Glutamatergic neuron (in vitro differentiated cells): ENCODE measurements at regions not wholly inside any gene's neighbourhood (a gene's known extent, or its start where the extent isn't known, plus 50 kb on each side); places are given as distances from the start of the nearest gene placed in this dataset.

Source experiments
- DNase-seq: peaks from one replicate; pipeline ENCODE4 v3.0.0; 2022
- H3K27ac Mint-ChIP-seq: one replicate; pipeline ENCODE4 v1.8.0; 2020; ENCODE audit warnings: mild to moderate bottlenecking, mixed read lengths, inconsistent platforms; ENCODE audit not compliant: unreplicated experiment
- H3K27me3 Mint-ChIP-seq: one replicate; pipeline ENCODE4 v1.8.0; 2020; ENCODE audit warnings: mild to moderate bottlenecking, moderate library complexity, mixed read lengths, inconsistent platforms; ENCODE audit not compliant: unreplicated experiment
- H3K36me3 Mint-ChIP-seq: one replicate; pipeline ENCODE4 v1.8.0; 2020; ENCODE audit warnings: mild to moderate bottlenecking, mixed read lengths, inconsistent platforms; ENCODE audit not compliant: unreplicated experiment
- H3K4me1 Mint-ChIP-seq: one replicate; pipeline ENCODE4 v1.8.0; 2020; ENCODE audit warnings: mild to moderate bottlenecking, low read depth, mixed read lengths, inconsistent platforms; ENCODE audit not compliant: unreplicated experiment
- H3K4me3 Mint-ChIP-seq: one replicate; pipeline ENCODE4 v1.8.0; 2020; ENCODE audit warnings: mild to moderate bottlenecking, mixed read lengths, inconsistent platforms; ENCODE audit not compliant: unreplicated experiment
- H3K9me3 Mint-ChIP-seq: one replicate; pipeline ENCODE4 v1.8.0; 2020; ENCODE audit warnings: mild to moderate bottlenecking, moderate library complexity, mixed read lengths, inconsistent platforms; ENCODE audit not compliant: unreplicated experiment
- TF ChIP-seq, protein P1 (sequence below): fragments of 200-600 bp; sonication (generic); IDR thresholded peaks from one replicate; pipeline ENCODE4 v1.5.0; 2021; ENCODE audit not compliant: partially characterized antibody, unreplicated experiment

DNA sequence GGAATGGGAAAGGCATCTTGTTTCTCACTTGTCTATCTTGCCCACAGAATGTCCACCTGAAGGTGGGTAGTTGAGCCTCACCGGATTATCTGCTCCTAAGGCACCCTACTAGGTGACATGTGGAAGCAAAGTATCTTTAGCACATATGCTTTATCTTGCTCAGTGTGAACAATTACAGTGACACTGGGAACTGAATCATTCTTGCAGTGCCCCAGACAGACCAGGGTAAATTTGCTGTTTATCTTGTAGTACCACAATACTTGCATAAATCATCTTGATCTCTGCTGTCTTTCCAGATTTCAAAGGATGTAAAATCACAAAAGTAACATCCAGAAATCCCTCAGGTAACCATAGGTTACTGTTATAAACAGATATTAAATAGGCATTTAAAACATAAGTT is 930.0 kb upstream of the INTU start:
- Mint-ChIP-seq H3K36me3 (no peaks in the 10 kb centered on the region), H3K27ac (no peak overlapping the region), H3K4me3 (no peak overlapping the region), H3K9me3 (no peaks in the 10 kb centered on the region), H3K27me3 (no peaks in the 10 kb centered on the region), H3K4me1 (no peaks in the 10 kb centered on the region)
- no peak for DNase-seq
- TF ChIP-seq, protein P1, sequence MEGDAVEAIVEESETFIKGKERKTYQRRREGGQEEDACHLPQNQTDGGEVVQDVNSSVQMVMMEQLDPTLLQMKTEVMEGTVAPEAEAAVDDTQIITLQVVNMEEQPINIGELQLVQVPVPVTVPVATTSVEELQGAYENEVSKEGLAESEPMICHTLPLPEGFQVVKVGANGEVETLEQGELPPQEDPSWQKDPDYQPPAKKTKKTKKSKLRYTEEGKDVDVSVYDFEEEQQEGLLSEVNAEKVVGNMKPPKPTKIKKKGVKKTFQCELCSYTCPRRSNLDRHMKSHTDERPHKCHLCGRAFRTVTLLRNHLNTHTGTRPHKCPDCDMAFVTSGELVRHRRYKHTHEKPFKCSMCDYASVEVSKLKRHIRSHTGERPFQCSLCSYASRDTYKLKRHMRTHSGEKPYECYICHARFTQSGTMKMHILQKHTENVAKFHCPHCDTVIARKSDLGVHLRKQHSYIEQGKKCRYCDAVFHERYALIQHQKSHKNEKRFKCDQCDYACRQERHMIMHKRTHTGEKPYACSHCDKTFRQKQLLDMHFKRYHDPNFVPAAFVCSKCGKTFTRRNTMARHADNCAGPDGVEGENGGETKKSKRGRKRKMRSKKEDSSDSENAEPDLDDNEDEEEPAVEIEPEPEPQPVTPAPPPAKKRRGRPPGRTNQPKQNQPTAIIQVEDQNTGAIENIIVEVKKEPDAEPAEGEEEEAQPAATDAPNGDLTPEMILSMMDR: no peak

GRCh38 chr4:126705266-126705665 is 927.5 kb upstream of the INTU start:
- DNase-seq: no peak
- TF ChIP-seq, protein P1: no peak
- H3K4me3 Mint-ChIP-seq: no peak overlapping the region
- H3K27me3 Mint-ChIP-seq: no peaks in the 10 kb centered on the region
- H3K4me1 Mint-ChIP-seq: no peaks in the 10 kb centered on the region
- no peak overlapping the region for H3K27ac Mint-ChIP-seq
- H3K36me3 Mint-ChIP-seq: no peaks in the 10 kb centered on the region
- H3K9me3 Mint-ChIP-seq: no peaks in the 10 kb centered on the region

DNA sequence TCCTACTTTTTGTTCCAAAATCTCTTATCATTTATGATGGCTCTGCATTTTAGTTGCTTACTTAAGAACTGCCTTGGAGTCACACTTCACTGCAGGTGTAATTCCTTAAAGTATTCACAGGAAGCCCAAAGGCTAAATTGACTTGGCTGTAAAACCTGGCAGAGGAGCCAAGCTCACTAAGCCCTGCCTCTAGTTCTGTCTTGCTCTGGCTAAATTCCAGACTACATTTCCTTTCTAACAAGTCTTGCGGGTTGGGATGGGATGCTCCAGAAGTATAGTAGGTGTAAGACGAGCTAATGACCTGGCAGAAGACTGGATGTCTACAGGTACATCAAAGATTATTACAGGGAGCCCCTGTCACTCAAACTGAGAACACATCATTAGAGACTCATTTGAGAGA is 924.0 kb upstream of the INTU start:
- Mint-ChIP-seq H3K27ac (no peak overlapping the region), H3K27me3 (no peaks in the 10 kb centered on the region), H3K4me3 (no peak overlapping the region), H3K4me1 (no peaks in the 10 kb centered on the region), H3K9me3 (no peaks in the 10 kb centered on the region), H3K36me3 (no peaks in the 10 kb centered on the region)
- DNase-seq: no peak
- TF ChIP-seq, protein P1: no peak

- TF ChIP-seq, protein P1: no peak
- Mint-ChIP-seq H3K27me3 (no peaks in the 10 kb centered on the region), H3K27ac (no peak overlapping the region), H3K36me3 (no peaks in the 10 kb centered on the region), H3K4me3 (no peak overlapping the region), H3K9me3 (no peaks in the 10 kb centered on the region), H3K4me1 (no peaks in the 10 kb centered on the region)
- no peak for DNase-seq
These were observed 921.8 kb upstream of the INTU start for GRCh38 chr4:126710935-126711334.

DNA sequence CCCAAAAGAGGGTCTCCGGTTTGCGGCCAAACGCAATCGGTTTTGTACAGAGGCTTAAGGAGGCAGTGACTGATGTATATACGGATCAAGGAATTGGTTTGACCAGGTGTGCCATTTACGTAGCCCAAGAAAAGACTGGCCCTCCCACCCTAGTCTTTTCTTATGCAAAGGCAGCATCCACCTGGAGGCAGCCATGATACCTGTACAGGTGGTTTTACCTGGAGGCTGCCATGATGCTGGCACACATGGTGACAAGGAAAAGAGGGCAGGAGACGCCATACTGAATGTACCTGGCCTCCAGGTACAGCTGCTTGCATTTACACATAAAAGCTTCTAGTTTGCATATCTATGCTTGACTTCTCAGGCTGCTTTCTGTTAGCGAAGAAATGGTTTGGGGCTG is 917.7 kb upstream of the INTU start:
- H3K36me3 Mint-ChIP-seq: no peaks in the 10 kb centered on the region
- no peak overlapping the region for H3K27ac Mint-ChIP-seq
- peaks cover 4% of the 10 kb centered on the region for H3K4me1 Mint-ChIP-seq
- no peaks in the 10 kb centered on the region for H3K27me3 Mint-ChIP-seq
- H3K4me3 Mint-ChIP-seq: no peak overlapping the region
- TF ChIP-seq, protein P1: no peak
- DNase-seq: no peak
- no peaks in the 10 kb centered on the region for H3K9me3 Mint-ChIP-seq
